CD8-positive, alpha-beta memory T cell (primary cell): ENCODE measurements at regions not wholly inside any gene's neighbourhood (a gene's known extent, or its start where the extent isn't known, plus 50 kb on each side); places are given as distances from the start of the nearest gene placed in this dataset.

Source experiments
- CTCF ChIA-PET: fragments of 350-600 bp; sonication (Branson Sonifier 250); formaldehyde crosslinking; loops from one replicate; lab custom pipeline; 2021; ENCODE audit warnings: antibody characterized with exemption; lab: Charles Lee
- POLR2A ChIA-PET: fragments of 350-600 bp; sonication (Branson Sonifier 250); formaldehyde crosslinking; loops from one replicate; lab custom pipeline; 2021; ENCODE audit warnings: antibody characterized with exemption; lab: Charles Lee
- DNase-seq, 5 donors: peaks; one replicate each; pipeline versions ENCODE4 v3.0.0 to v3.0.0-alpha.2; 2020 to 2022; ENCODE audit warnings: mixed read lengths in 1 of 5
- H3K27ac ChIP-seq: one replicate; pipeline ENCODE4 v1.7.0; 2013; ENCODE audit warnings: low read depth, mild to moderate bottlenecking, low read length, moderate library complexity
- H3K27me3 ChIP-seq: 2 replicates; pipeline ENCODE4 v1.7.0; 2013; ENCODE audit warnings: low read length, mild to moderate bottlenecking; ENCODE audit not compliant: insufficient read depth, poor library complexity, severe bottlenecking
- H3K36me3 ChIP-seq: 2 replicates; pipeline ENCODE4 v1.7.0; 2013; ENCODE audit warnings: mild to moderate bottlenecking, low read length, moderate library complexity; ENCODE audit not compliant: insufficient read depth
- H3K4me1 ChIP-seq: 2 replicates; pipeline ENCODE4 v1.7.0; 2013; ENCODE audit warnings: mild to moderate bottlenecking, low read length, moderate library complexity; ENCODE audit not compliant: insufficient read depth
- H3K4me3 ChIP-seq: 2 replicates; pipeline ENCODE4 v1.7.0; 2013; ENCODE audit warnings: mild to moderate bottlenecking, low read length
- H3K9me3 ChIP-seq: 2 replicates; pipeline ENCODE4 v1.7.0; 2013; ENCODE audit warnings: mild to moderate bottlenecking, low read length
- H3K27ac Mint-ChIP-seq, 8 donors: one replicate each; pipeline ENCODE4 v1.8.0; 2020 to 2021; ENCODE audit warnings: mixed read lengths in 8 of 8, mild to moderate bottlenecking in 6 of 8, inconsistent platforms in 3 of 8, moderate library complexity in 3 of 8
- H3K27me3 Mint-ChIP-seq, 2 donors: one replicate each; pipeline ENCODE4 v1.8.0; 2020 to 2021; ENCODE audit warnings: mixed read lengths in 2 of 2, mild to moderate bottlenecking in 1 of 2, moderate library complexity in 1 of 2
- H3K36me3 Mint-ChIP-seq, 3 donors: one replicate each; pipeline ENCODE4 v1.8.0; 2020 to 2021; ENCODE audit warnings: mixed read lengths in 3 of 3, inconsistent platforms in 1 of 3, mild to moderate bottlenecking in 1 of 3
- H3K4me1 Mint-ChIP-seq, 3 donors: one replicate each; pipeline ENCODE4 v1.8.0; 2020 to 2021; ENCODE audit warnings: mixed read lengths in 3 of 3, inconsistent platforms in 1 of 3, mild to moderate bottlenecking in 1 of 3
- H3K4me3 Mint-ChIP-seq, 7 donors: one replicate each; pipeline ENCODE4 v1.8.0; 2020 to 2021; ENCODE audit warnings: mixed read lengths in 7 of 7, mild to moderate bottlenecking in 6 of 7, moderate library complexity in 4 of 7, inconsistent platforms in 2 of 7
- H3K9me3 Mint-ChIP-seq, 5 donors: one replicate each; pipeline ENCODE4 v1.8.0; 2020 to 2022; ENCODE audit warnings: mixed read lengths in 5 of 5, mild to moderate bottlenecking in 3 of 5, moderate library complexity in 2 of 5, inconsistent platforms in 1 of 5

GRCh38 chr12:89180496-89180895 is 171.8 kb downstream of the DUSP6 start:
- Histone ChIP-seq H3K9me3 (no peaks in the 10 kb centered on the region), H3K36me3 (no peaks in the 10 kb centered on the region), H3K27ac (no peak overlapping the region), H3K4me1 (no peaks in the 10 kb centered on the region), H3K4me3 (no peak overlapping the region), H3K27me3 (no peaks in the 10 kb centered on the region)
- Mint-ChIP-seq H3K27ac (no peak overlapping the region), H3K4me3 (no peak overlapping the region), H3K27me3 (peaks cover 0 to 31% of the 10 kb centered on the region in 2 donors), H3K36me3 (peaks cover 0 to 1% (median 0%) of the 10 kb centered on the region in 3 donors), H3K9me3 (no peaks in the 10 kb centered on the region), H3K4me1 (no peaks in the 10 kb centered on the region)
- no peak for DNase-seq
- CTCF ChIA-PET: no interaction called here
- POLR2A ChIA-PET: no interaction called here

GRCh38 chr12:89179983-89180382 is 172.3 kb downstream of the DUSP6 start:
- Histone ChIP-seq H3K9me3 (no peaks in the 10 kb centered on the region), H3K4me3 (no peak overlapping the region), H3K36me3 (no peaks in the 10 kb centered on the region), H3K27ac (no peak overlapping the region), H3K4me1 (no peaks in the 10 kb centered on the region), H3K27me3 (no peaks in the 10 kb centered on the region)
- Mint-ChIP-seq H3K27ac (no peak overlapping the region), H3K4me3 (no peak overlapping the region), H3K4me1 (no peaks in the 10 kb centered on the region), H3K36me3 (peaks cover 0 to 1% (median 0%) of the 10 kb centered on the region in 3 donors), H3K9me3 (no peaks in the 10 kb centered on the region), H3K27me3 (peaks cover 0 to 31% of the 10 kb centered on the region in 2 donors)
- CTCF ChIA-PET: no interaction called here
- POLR2A ChIA-PET: no interaction called here
- DNase-seq: no peak

DNA sequence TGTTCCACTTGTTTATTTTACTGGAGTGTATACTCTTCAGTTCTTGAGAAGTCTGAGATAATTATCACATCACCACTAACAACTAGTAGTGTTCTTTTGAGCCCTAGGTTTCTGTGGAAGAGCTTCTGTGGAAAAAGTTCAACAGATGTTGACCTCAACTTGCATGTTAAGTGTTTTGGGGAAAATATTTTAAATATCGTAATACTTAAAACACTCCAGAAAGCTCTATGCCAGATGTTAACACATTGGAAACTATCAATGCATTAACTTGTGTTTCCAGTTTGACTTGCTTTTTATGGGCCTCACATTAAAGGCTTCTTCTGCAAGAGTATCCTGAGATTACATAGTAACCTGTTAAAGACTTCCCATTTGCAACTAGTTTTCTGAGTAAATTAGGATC is 173.1 kb downstream of the DUSP6 start:
- no peaks in the 10 kb centered on the region for H3K9me3 ChIP-seq
- Mint-ChIP-seq H3K27me3 (peaks cover 0 to 24% of the 10 kb centered on the region in 2 donors), H3K27ac (no peak overlapping the region), H3K4me3 (no peak overlapping the region), H3K36me3 (peaks cover 0 to 1% (median 0%) of the 10 kb centered on the region in 3 donors), H3K4me1 (no peaks in the 10 kb centered on the region), H3K9me3 (no peaks in the 10 kb centered on the region)
- H3K4me1 ChIP-seq: no peaks in the 10 kb centered on the region
- CTCF ChIA-PET: no interaction called here
- H3K27ac ChIP-seq: no peak overlapping the region
- H3K36me3 ChIP-seq: no peaks in the 10 kb centered on the region
- POLR2A ChIA-PET: no interaction called here
- no peaks in the 10 kb centered on the region for H3K27me3 ChIP-seq
- no peak overlapping the region for H3K4me3 ChIP-seq
- no peak for DNase-seq

DNA sequence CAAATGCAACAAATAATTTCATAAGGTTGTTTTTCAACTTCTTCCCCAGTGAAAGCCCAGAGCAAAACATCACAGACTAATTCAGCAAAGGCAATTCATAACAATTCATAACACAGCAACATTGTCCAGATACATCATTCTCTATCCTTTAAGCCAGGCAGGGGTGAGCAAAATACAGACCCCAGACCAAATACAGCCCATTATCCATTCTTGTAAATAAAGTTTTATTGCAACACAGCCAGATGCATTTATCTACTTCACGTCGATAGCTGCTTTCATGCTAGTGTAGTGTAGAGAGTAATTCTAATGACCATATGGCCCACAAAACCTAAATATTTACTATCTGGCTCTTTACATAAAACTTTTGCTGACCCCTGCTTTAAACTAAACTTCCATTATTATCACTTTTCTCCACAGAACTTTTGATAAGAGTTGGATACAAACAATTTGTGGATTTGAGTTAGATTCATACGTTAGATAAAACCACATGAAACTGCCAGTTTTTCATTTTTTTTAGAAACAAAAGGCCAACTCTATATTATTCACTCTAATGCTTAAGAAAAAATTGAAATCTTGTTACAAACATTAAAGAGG is 174.4 kb downstream of the DUSP6 start:
- DNase-seq: no peak
- Mint-ChIP-seq H3K27me3 (peaks cover 0 to 20% of the 10 kb centered on the region in 2 donors), H3K27ac (no peak overlapping the region), H3K9me3 (no peaks in the 10 kb centered on the region), H3K4me3 (no peak overlapping the region), H3K36me3 (peaks cover 0 to 1% (median 0%) of the 10 kb centered on the region in 3 donors), H3K4me1 (no peaks in the 10 kb centered on the region)
- Histone ChIP-seq H3K27me3 (no peaks in the 10 kb centered on the region), H3K27ac (no peak overlapping the region), H3K36me3 (no peaks in the 10 kb centered on the region), H3K4me3 (no peak overlapping the region), H3K4me1 (no peaks in the 10 kb centered on the region), H3K9me3 (no peaks in the 10 kb centered on the region)
- POLR2A ChIA-PET: no interaction called here
- CTCF ChIA-PET: no interaction called here

GRCh38 chr12:89176676-89177075 is 175.6 kb downstream of the DUSP6 start:
- no peaks in the 10 kb centered on the region for H3K36me3 ChIP-seq
- peaks cover 0 to 1% (median 0%) of the 10 kb centered on the region in 3 donors for H3K36me3 Mint-ChIP-seq
- POLR2A ChIA-PET: no interaction called here

GRCh38 chr12:89173678-89174077 is 178.6 kb downstream of the DUSP6 start:
- no peak overlapping the region for H3K27ac Mint-ChIP-seq
- Histone ChIP-seq H3K4me3 (no peak overlapping the region), H3K36me3 (no peaks in the 10 kb centered on the region), H3K27ac (no peak overlapping the region), H3K4me1 (no peaks in the 10 kb centered on the region), H3K9me3 (no peaks in the 10 kb centered on the region), H3K27me3 (no peaks in the 10 kb centered on the region)
- H3K36me3 Mint-ChIP-seq: peaks cover 0 to 2% (median 0%) of the 10 kb centered on the region in 3 donors
- no peaks in the 10 kb centered on the region for H3K4me1 Mint-ChIP-seq
- H3K9me3 Mint-ChIP-seq: no peaks in the 10 kb centered on the region
- POLR2A ChIA-PET: no interaction called here
- no peak for DNase-seq
- H3K4me3 Mint-ChIP-seq: no peak overlapping the region
- CTCF ChIA-PET: no interaction called here
- peaks cover 0 to 12% of the 10 kb centered on the region in 2 donors for H3K27me3 Mint-ChIP-seq

More at GRCh38 chr12:89176676-89177075, 175.6 kb downstream of the DUSP6 start:
- Histone ChIP-seq H3K4me1 (no peaks in the 10 kb centered on the region), H3K4me3 (no peak overlapping the region), H3K27me3 (no peaks in the 10 kb centered on the region), H3K9me3 (no peaks in the 10 kb centered on the region), H3K27ac (no peak overlapping the region)
- no peaks in the 10 kb centered on the region for H3K4me1 Mint-ChIP-seq
- H3K27ac Mint-ChIP-seq: no peak overlapping the region
- CTCF ChIA-PET: no interaction called here
- no peak for DNase-seq
- H3K9me3 Mint-ChIP-seq: no peaks in the 10 kb centered on the region
- no peak overlapping the region for H3K4me3 Mint-ChIP-seq
- H3K27me3 Mint-ChIP-seq: peaks cover 0 to 20% of the 10 kb centered on the region in 2 donors

DNA sequence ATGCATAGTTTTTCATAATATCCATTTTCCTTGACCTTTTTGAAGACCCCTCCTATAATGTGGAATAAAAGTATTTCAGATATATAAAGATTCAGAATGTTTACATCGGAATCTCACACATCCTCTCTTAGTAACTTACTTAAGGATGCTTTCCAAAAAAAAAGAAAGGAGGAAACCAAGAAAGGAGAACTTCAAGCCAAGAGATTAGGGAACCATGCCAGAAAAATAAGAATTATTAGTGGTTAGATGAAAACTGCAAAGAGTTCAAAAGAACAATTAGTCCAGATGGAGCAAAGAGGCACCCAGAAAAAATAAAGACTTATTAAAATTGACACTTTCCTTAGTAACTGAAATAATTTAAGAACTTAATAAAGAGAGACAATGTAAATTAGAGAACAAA is 179.2 kb downstream of the DUSP6 start:
- no peak overlapping the region for H3K27ac Mint-ChIP-seq
- DNase-seq: no peak
- Histone ChIP-seq H3K27me3 (no peaks in the 10 kb centered on the region), H3K27ac (no peak overlapping the region), H3K4me1 (no peaks in the 10 kb centered on the region), H3K4me3 (no peak overlapping the region), H3K9me3 (no peaks in the 10 kb centered on the region), H3K36me3 (no peaks in the 10 kb centered on the region)
- no peaks in the 10 kb centered on the region for H3K4me1 Mint-ChIP-seq
- POLR2A ChIA-PET: no interaction called here
- no peak overlapping the region for H3K4me3 Mint-ChIP-seq
- peaks cover 0 to 9% of the 10 kb centered on the region in 2 donors for H3K27me3 Mint-ChIP-seq
- no peaks in the 10 kb centered on the region for H3K9me3 Mint-ChIP-seq
- peaks cover 0 to 2% (median 0%) of the 10 kb centered on the region in 3 donors for H3K36me3 Mint-ChIP-seq
- CTCF ChIA-PET: no interaction called here

- H3K4me1 Mint-ChIP-seq: no peaks in the 10 kb centered on the region
- H3K27ac Mint-ChIP-seq: peak overlapping the region in 1 of 8 donors; percentile 6
- DNase-seq: no peak
- Histone ChIP-seq H3K4me1 (no peaks in the 10 kb centered on the region), H3K4me3 (no peak overlapping the region), H3K27me3 (no peaks in the 10 kb centered on the region), H3K27ac (no peak overlapping the region), H3K36me3 (no peaks in the 10 kb centered on the region), H3K9me3 (no peaks in the 10 kb centered on the region)
- peaks cover 0 to 2% (median 0%) of the 10 kb centered on the region in 3 donors for H3K36me3 Mint-ChIP-seq
- H3K9me3 Mint-ChIP-seq: no peaks in the 10 kb centered on the region
- ChIA-PET POLR2A (no interaction called here), CTCF (no interaction called here)
- peaks cover 0 to 4% of the 10 kb centered on the region in 2 donors for H3K27me3 Mint-ChIP-seq
- H3K4me3 Mint-ChIP-seq: no peak overlapping the region
Measured at GRCh38 chr12:89172224-89172623, 180.1 kb downstream of the DUSP6 start.
